Lower leg skin (tissue), 4 donors: ENCODE measurements at regions not wholly inside any gene's neighbourhood (a gene's known extent, or its start where the extent isn't known, plus 50 kb on each side); places are given as distances from the start of the nearest gene placed in this dataset.
"Not testable (repeated sequence)": the region's sequence is repeated elsewhere in the genome, so short reads cannot be mapped to it uniquely, and the experiment has no call there.

Source experiments
- DNase-seq, 2 donors: peaks; one replicate each; pipeline ENCODE4 v3.0.0-alpha.2; 2019; ENCODE audit warnings: low spot score in 2 of 2
- H3K4me3 ChIP-seq: fragments of 200-600 bp; sonication (generic); 2 replicates; pipeline ENCODE4 v1.5.1; 2017; ENCODE audit warnings: mild to moderate bottlenecking, low read depth; ENCODE audit not compliant: poor library complexity, severe bottlenecking
- POLR2A ChIP-seq, 2 donors: fragments of 450-650 bp; IDR thresholded peaks; one replicate each; pipeline ENCODE4 v1.6.1; 2016 to 2017; ENCODE audit warnings: antibody characterized with exemption in 2 of 2, mild to moderate bottlenecking in 1 of 2, moderate library complexity in 1 of 2
- WGBS, 2 donors: methylation state at CpG; one replicate each; pipeline ENCODE4 v1.1.5; 2018; 5-methylcytosine and 5-hydroxymethylcytosine counted together
- intact Hi-C: fragments of 100-400 bp; cut with DNase I; formaldehyde crosslinking; loops from one replicate; pipeline ENCODE4 v1.15.0; 2023; ENCODE audit warnings: low total_unique reads
- TF ChIP-seq, protein P1 (sequence below), 3 donors: fragments of 450-650 bp; IDR thresholded peaks; one replicate each; pipeline ENCODE4 v1.5.1; 2016; ENCODE audit warnings: antibody characterized with exemption in 3 of 3, mild to moderate bottlenecking in 3 of 3, moderate library complexity in 2 of 3

DNA sequence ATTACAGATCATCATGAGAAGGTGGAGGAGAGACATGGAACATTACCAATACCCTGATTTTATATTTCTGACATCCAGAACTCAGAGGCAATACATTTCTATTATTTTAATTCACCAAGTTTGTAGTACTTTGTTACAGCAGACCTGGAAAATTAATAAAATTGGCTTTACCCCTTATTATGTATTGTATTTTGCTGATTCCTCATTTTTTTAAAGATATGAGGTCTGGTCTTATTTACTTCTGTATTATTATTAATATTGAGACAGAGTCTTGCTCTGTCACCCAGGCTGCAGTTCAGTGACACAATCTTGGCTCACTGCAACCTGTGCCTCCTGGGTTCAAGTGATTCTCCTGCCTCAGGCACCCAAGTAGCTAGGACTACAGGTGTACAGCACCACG, 357.3 kb upstream of the TECRL start:
- intact Hi-C loops = no loop called here
- 92% methylated on average over 1 of the region's 1 CpG for WGBS, 2 donors
- no peak overlapping the region for H3K4me3 ChIP-seq
- no peak for TF ChIP-seq POLR2A (IDR thresholded peaks at IDR 0.05)
- TF ChIP-seq, protein P1, sequence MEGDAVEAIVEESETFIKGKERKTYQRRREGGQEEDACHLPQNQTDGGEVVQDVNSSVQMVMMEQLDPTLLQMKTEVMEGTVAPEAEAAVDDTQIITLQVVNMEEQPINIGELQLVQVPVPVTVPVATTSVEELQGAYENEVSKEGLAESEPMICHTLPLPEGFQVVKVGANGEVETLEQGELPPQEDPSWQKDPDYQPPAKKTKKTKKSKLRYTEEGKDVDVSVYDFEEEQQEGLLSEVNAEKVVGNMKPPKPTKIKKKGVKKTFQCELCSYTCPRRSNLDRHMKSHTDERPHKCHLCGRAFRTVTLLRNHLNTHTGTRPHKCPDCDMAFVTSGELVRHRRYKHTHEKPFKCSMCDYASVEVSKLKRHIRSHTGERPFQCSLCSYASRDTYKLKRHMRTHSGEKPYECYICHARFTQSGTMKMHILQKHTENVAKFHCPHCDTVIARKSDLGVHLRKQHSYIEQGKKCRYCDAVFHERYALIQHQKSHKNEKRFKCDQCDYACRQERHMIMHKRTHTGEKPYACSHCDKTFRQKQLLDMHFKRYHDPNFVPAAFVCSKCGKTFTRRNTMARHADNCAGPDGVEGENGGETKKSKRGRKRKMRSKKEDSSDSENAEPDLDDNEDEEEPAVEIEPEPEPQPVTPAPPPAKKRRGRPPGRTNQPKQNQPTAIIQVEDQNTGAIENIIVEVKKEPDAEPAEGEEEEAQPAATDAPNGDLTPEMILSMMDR (IDR thresholded peaks at IDR 0.05) = no peak
- DNase-seq = no peak

DNA sequence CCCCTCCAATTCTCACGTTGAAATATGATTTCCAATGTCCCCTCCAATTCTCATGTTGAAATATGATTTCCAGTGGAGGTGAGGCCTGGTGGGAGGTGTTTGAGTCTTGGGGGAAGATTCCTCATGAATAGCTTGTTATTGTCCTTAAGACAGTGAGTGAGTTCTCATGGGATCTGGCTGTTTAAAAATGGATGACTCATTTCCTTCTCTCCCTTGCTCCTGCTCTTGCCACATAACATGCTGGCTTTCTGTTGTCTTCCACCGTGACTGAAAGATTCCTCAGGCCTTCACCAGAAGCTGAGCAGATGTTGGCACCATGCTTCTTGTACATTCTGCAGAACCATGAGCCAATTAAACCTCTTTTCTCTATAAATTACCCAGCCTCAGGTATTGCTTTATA, 346.8 kb upstream of the TECRL start:
- WGBS, 2 donors = 28 to 32% methylated on average over 2 of the region's 2 CpGs
- TF ChIP-seq, protein P1 (IDR thresholded peaks at IDR 0.05) = no peak
- TF ChIP-seq POLR2A (IDR thresholded peaks at IDR 0.05) = no peak
- intact Hi-C loops = no loop called here

DNA sequence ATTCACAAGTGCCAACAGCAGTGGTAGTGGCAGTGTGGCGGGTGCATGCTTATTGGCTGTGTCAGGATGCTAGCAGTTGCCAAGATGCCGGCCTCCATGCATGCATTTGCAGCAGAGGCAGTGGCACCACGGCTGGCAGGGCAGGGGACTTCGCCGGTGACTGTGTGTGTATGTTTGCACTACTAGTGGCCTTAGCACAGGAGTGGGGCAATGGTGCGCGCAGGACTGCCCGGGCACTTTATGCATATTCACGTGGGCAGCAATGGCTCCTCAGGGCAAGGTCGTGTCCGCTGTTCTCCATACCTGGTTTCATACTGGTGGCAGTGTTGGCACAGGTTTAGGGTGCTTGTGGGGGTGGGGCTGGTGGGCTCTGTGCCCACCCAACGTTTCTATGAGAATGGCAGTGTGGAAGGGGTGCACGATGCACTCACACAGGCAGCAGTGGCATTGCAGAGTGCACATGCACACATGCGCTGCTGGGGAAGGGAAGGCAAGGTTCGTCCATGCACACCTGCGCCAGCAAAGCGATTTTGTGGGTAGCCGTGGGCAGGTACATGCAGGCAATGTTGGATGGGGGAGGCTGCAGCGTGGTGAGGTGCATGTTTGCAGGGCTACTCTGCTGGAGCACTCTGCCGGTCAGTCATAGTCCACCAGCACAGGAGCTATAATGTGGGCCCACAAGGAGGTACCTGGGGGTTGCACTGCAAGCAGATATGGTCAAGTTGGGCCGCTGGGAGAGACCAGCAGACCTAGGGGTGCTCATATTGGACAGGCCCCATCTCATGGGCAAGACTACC, 338.9 kb upstream of the TECRL start:
- intact Hi-C loops = no loop called here
- H3K4me3 ChIP-seq = no peak overlapping the region
- no peak for DNase-seq
- WGBS, 2 donors = 86 to 90% methylated on average over 15 to 21 of the region's 21 CpGs
- TF ChIP-seq, protein P1 (IDR thresholded peaks at IDR 0.05) = no peak
- TF ChIP-seq POLR2A (IDR thresholded peaks at IDR 0.05) = no peak

More for the DNA sequence above, 346.8 kb upstream of the TECRL start:
- DNase-seq = no peak
- no peak overlapping the region for H3K4me3 ChIP-seq

DNA sequence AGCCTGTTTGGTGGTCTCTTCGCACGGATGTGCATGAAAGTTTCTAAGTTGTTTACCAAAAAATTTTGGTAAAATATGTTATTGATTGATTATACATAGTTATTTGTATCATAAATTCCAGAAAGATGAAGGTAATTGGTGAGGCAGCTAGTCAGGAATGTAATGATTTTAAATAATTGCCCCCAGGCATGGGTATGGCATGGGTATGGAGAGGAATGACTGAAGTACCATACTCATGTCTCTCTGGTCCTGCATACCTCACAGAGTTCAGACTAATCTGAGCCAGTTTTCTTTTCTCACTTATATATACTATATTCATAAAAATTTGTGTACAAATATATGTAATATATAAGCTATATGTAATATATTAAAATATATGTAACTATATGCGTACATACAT, 329.0 kb upstream of the TECRL start:
- WGBS, 2 donors = 88 to 91% methylated on average over 3 of the region's 3 CpGs
- TF ChIP-seq, protein P1 (IDR thresholded peaks at IDR 0.05) = no peak
- no peak for TF ChIP-seq POLR2A (IDR thresholded peaks at IDR 0.05)
- intact Hi-C loops = no loop called here

DNA sequence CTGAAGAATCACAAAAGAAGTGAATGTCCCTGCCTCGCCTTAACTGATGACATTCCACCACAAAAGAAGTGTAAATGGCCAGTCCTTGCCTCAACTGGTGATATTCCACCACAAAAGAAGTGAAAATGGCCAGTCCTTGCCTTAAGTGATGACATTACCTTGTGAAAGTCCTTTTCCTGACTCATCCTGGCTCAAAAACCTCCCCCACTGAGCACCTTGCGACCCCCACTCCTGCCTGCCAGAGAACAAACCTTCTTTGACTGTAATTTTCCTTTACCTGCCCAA, 328.5 kb upstream of the TECRL start:
- DNase-seq, H3K4me3 ChIP-seq, intact Hi-C loops: not testable (repeated sequence)
- WGBS, 2 donors = 55 to 65% methylated on average over 2 of the region's 2 CpGs

More for the DNA sequence above, 329.0 kb upstream of the TECRL start:
- H3K4me3 ChIP-seq = no peak overlapping the region
- DNase-seq = no peak

DNA sequence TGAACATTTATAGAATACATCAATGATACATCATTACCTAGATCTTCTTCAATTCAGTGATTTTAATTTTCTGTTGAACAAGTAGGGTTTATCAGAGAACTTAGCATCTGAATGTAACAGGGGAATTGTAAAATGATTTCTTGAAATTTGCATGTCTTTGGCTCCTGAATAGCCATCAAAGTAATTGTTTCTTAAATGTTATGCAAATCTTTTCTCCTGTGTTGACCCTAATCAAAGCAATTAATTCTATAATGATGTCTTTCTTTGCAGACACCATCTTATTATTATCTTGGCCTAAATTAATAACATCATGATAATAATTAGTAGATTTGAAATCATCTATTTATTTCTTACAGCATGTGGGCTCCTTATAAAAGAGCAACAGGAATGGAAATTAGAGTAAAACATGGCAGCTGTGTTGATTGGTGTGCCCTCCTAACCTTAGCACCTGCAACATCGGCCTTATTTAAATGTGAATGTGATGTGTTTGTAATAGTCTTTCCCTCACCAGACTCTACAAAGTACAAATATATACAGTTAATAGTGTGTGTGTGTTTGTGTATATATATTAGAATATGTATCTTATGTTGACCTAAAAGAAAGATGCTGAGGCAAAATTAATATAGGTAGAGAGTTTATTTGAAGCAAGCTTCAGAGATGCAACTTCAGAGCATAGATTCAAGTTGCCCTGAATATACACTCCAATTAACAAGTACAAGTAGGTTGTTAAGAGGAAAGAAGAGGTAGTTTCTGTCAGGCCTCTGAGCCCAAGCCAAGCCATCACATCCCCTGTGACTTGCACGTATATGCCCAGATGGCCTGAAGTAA, 328.0 kb upstream of the TECRL start:
- TF ChIP-seq, protein P1 (IDR thresholded peaks at IDR 0.05) = no peak
- no peak for TF ChIP-seq POLR2A (IDR thresholded peaks at IDR 0.05)
- intact Hi-C loops = no loop called here
- H3K4me3 ChIP-seq = no peak overlapping the region
- 60 to 65% methylated on average over 2 of the region's 2 CpGs for WGBS, 2 donors
- no peak for DNase-seq
